Caco-2 (cell line): ENCODE measurements at regions not wholly inside any gene's neighbourhood (a gene's known extent, or its start where the extent isn't known, plus 50 kb on each side); places are given as distances from the start of the nearest gene placed in this dataset.

Experiments used
- BruUV-seq: library from RNA; stranded (reverse); fragments of 400-500 nt; replicated peaks from 2 replicates; lab custom pipeline; 2021; lab: Mats Ljungman, UMichigan
- CTCF ChIA-PET: fragments of 300-600 bp; sonication (Branson Sonifier 250); formaldehyde crosslinking; loops from one replicate; lab custom pipeline; 2022; ENCODE audit warnings: antibody characterized with exemption; lab: Charles Lee
- POLR2A ChIA-PET: fragments of 300-600 bp; sonication (Branson Sonifier 250); formaldehyde crosslinking; loops from one replicate; lab custom pipeline; 2022; ENCODE audit warnings: antibody characterized with exemption; lab: Charles Lee
- DNase-seq, 2 experiments: peaks; one replicate each; pipeline versions ENCODE4 v3.0.0 to v3.0.0-alpha.2; 2020 to 2022
- H3K27me3 ChIP-seq: replicated peaks from 2 replicates; pipeline ENCODE4 v1.6.0; 2011; ENCODE audit warnings: low read length; ENCODE audit not compliant: control insufficient read depth, insufficient read depth
- H3K36me3 ChIP-seq: 2 replicates; pipeline ENCODE4 v1.5.1; 2011; ENCODE audit warnings: low read length; ENCODE audit not compliant: control insufficient read depth, insufficient read depth
- H3K4me1 ChIP-seq: fragments of 250-450 bp; sonication (Bioruptor Pico); 2 replicates; pipeline ENCODE4 v1.5.1; 2020; ENCODE audit warnings: mild to moderate bottlenecking
- H3K4me3 ChIP-seq: 2 replicates; pipeline ENCODE4 v1.5.1; 2011; ENCODE audit warnings: low read depth, mild to moderate bottlenecking, control low read depth, low read length
- H3K9me3 ChIP-seq: fragments of 250-450 bp; sonication (Bioruptor Pico); 2 replicates; pipeline ENCODE4 v1.5.1; 2020; ENCODE audit warnings: mild to moderate bottlenecking, moderate library complexity
- H3K27ac Mint-ChIP-seq: one replicate; pipeline ENCODE4 v1.8.0; 2022; ENCODE audit warnings: mixed read lengths; ENCODE audit not compliant: unreplicated experiment
- H3K27me3 Mint-ChIP-seq: one replicate; pipeline ENCODE4 v1.8.0; 2022; ENCODE audit warnings: mixed read lengths; ENCODE audit not compliant: insufficient read depth, unreplicated experiment
- H3K36me3 Mint-ChIP-seq: one replicate; pipeline ENCODE4 v1.8.0; 2022; ENCODE audit warnings: mild to moderate bottlenecking, mixed read lengths; ENCODE audit not compliant: insufficient read depth, unreplicated experiment
- H3K4me1 Mint-ChIP-seq: one replicate; pipeline ENCODE4 v1.8.0; 2022; ENCODE audit warnings: low read depth, mixed read lengths; ENCODE audit not compliant: unreplicated experiment
- H3K4me3 Mint-ChIP-seq: one replicate; pipeline ENCODE4 v1.8.0; 2022; ENCODE audit warnings: mild to moderate bottlenecking, moderate library complexity, mixed read lengths; ENCODE audit not compliant: unreplicated experiment
- H3K9me3 Mint-ChIP-seq: one replicate; pipeline ENCODE4 v1.8.0; 2022; ENCODE audit warnings: mixed read lengths; ENCODE audit not compliant: unreplicated experiment
- CTCF ChIP-seq, 2 experiments: fragments of 200-600 bp in 1 of 2; IDR thresholded peaks; 1 replicate in 1 of 2; 2 replicates in 1 of 2; pipeline versions ENCODE4 v1.5.1 to v1.8.0; 2011 to 2022; ENCODE audit warnings: antibody characterized with exemption in 1 of 2, control low read depth in 1 of 2, inconsistent platforms in 1 of 2, low read depth in 1 of 2, low read length in 1 of 2, mild to moderate bottlenecking in 1 of 2, moderate library complexity in 1 of 2; ENCODE audit not compliant: insufficient read depth in 1 of 2, severe bottlenecking in 1 of 2, unreplicated experiment in 1 of 2
- intact Hi-C: fragments of 100-400 bp; cut with micrococcal nuclease; formaldehyde crosslinking; loops from one replicate; pipeline ENCODE4 v1.10.0; 2022; ENCODE audit not compliant: unreplicated experiment

GRCh38 chr1:219467524-219467923 lies 145.4 kb downstream of the ZC3H11B start:
- H3K36me3 ChIP-seq: no peaks in the 10 kb centered on the region
- Mint-ChIP-seq H3K4me1 (no peaks in the 10 kb centered on the region), H3K9me3 (no peaks in the 10 kb centered on the region), H3K4me3 (no peak overlapping the region), H3K27me3 (peaks cover 8% of the 10 kb centered on the region), H3K36me3 (no peaks in the 10 kb centered on the region), H3K27ac (no peak overlapping the region)
- no peaks in the 10 kb centered on the region for H3K9me3 ChIP-seq
- H3K4me1 ChIP-seq: no peaks in the 10 kb centered on the region
- H3K27me3 ChIP-seq: no peaks in the 10 kb centered on the region
- intact Hi-C loops: no loop called here
- no TSS peak for BruUV-seq
- no peak for DNase-seq
- ChIA-PET CTCF (no interaction called here), POLR2A (no interaction called here)
- no peak for TF ChIP-seq CTCF (IDR thresholded peaks at IDR 0.05; ENCODE audit: insufficient read depth in 1 of 2, low read depth in 1 of 2, low read length in 1 of 2, severe bottlenecking in 1 of 2, unreplicated experiment in 1 of 2)
- H3K4me3 ChIP-seq: no peak overlapping the region

GRCh38 chr1:219466766-219467165 lies 146.1 kb downstream of the ZC3H11B start:
- CTCF ChIA-PET: no interaction called here
- Histone ChIP-seq H3K4me1 (no peaks in the 10 kb centered on the region), H3K27me3 (no peaks in the 10 kb centered on the region), H3K4me3 (no peak overlapping the region), H3K9me3 (no peaks in the 10 kb centered on the region), H3K36me3 (no peaks in the 10 kb centered on the region)
- no TSS peak for BruUV-seq
- no peak overlapping the region for H3K27ac Mint-ChIP-seq
- H3K4me3 Mint-ChIP-seq: no peak overlapping the region
- no peaks in the 10 kb centered on the region for H3K36me3 Mint-ChIP-seq
- no peaks in the 10 kb centered on the region for H3K4me1 Mint-ChIP-seq
- DNase-seq: no peak
- H3K27me3 Mint-ChIP-seq: peaks cover 10% of the 10 kb centered on the region
- POLR2A ChIA-PET: no interaction called here
- H3K9me3 Mint-ChIP-seq: no peaks in the 10 kb centered on the region
- intact Hi-C loops: no loop called here
- no peak for TF ChIP-seq CTCF (IDR thresholded peaks at IDR 0.05; ENCODE audit: insufficient read depth in 1 of 2, low read depth in 1 of 2, low read length in 1 of 2, severe bottlenecking in 1 of 2, unreplicated experiment in 1 of 2)

- H3K4me3 Mint-ChIP-seq: no peak overlapping the region
- no peak overlapping the region for H3K4me3 ChIP-seq
- POLR2A ChIA-PET: no interaction called here
- no peak overlapping the region for H3K27ac Mint-ChIP-seq
- intact Hi-C loops: no loop called here
- no peak for DNase-seq
- H3K4me1 Mint-ChIP-seq: no peaks in the 10 kb centered on the region
- no peaks in the 10 kb centered on the region for H3K36me3 Mint-ChIP-seq
- peaks cover 13% of the 10 kb centered on the region for H3K27me3 Mint-ChIP-seq
- no peaks in the 10 kb centered on the region for H3K9me3 ChIP-seq
- BruUV-seq: no TSS peak
- H3K4me1 ChIP-seq: no peaks in the 10 kb centered on the region
- no peaks in the 10 kb centered on the region for H3K9me3 Mint-ChIP-seq
- CTCF ChIA-PET: no interaction called here
- no peak for TF ChIP-seq CTCF (IDR thresholded peaks at IDR 0.05; ENCODE audit: insufficient read depth in 1 of 2, low read depth in 1 of 2, low read length in 1 of 2, severe bottlenecking in 1 of 2, unreplicated experiment in 1 of 2)
- H3K36me3 ChIP-seq: no peaks in the 10 kb centered on the region
- no peaks in the 10 kb centered on the region for H3K27me3 ChIP-seq
Observed at GRCh38 chr1:219465212-219466093, 147.5 kb downstream of the ZC3H11B start.
